ENCODE measurements at regions not wholly inside any gene's neighbourhood (a gene's known extent, or its start where the extent isn't known, plus 50 kb on each side); places are given as distances from the start of the nearest gene placed in this dataset.

DNA sequence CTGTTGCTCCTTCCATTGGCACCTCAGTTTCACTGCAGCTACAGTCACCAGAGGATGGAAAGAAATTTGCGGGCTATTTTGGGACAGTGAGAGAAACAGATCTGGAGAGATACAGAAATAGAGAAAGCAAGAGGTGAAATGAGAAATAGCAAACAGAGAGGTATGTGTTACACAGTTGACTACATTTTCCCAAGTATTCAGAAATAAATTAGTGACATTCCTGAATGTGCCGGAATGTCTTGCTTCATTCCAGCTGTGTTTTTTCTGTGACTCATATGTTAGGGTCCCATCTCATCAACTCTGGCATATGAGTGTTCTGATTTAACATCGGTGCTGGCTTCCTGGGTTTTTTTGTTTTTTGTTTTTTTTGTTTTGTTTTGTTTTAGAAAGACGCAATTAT is 63.8 kb upstream of the ZNF462 start:
- Histone ChIP-seq H4K20me1 (ENCODE audit: control insufficient read depth, extremely low read depth, insufficient read depth, low read length) (no peaks in the 10 kb centered on the region), H3K9me1 (ENCODE audit: control insufficient read depth, extremely low read depth, insufficient read depth, low read length) (no peaks in the 10 kb centered on the region), H3K4me1 (ENCODE audit: control insufficient read depth, extremely low read depth, insufficient read depth, low read length) (peaks cover 6% of the 10 kb centered on the region), H3K79me2 (ENCODE audit: control insufficient read depth, insufficient read depth, low read length) (no peaks in the 10 kb centered on the region), H3K9me3 (ENCODE audit: control insufficient read depth, low read depth, low read length) (no peaks in the 10 kb centered on the region), H3K36me3 (ENCODE audit: control insufficient read depth in 2 of 2, extremely low read depth in 1 of 2, insufficient read depth in 2 of 2, low read length in 2 of 2) (no peaks in the 10 kb centered on the region), H3K4me3 (ENCODE audit: control insufficient read depth in 2 of 3, extremely low read depth in 1 of 3, insufficient read depth in 2 of 3, low read depth in 1 of 3, low read length in 3 of 3) (no peak overlapping the region), H3K27me3 (ENCODE audit: control insufficient read depth, extremely low read depth, insufficient read depth, low read length) (no peaks in the 10 kb centered on the region), H3K4me2 (ENCODE audit: control insufficient read depth, extremely low read depth, insufficient read depth, low read depth, low read length) (no peak overlapping the region), H3K27ac (ENCODE audit: control insufficient read depth, insufficient read depth, low read length) (no peak overlapping the region), H3K9ac (ENCODE audit: control insufficient read depth, extremely low read depth, insufficient read depth, low read length) (no peak overlapping the region), H2AFZ (ENCODE audit: control insufficient read depth, low read length) (no peak overlapping the region)
- no peak for DNase-seq (ENCODE audit: low read depth, low spot score)
- dilution Hi-C loops (cut with MboI; ENCODE audit: extremely low pct_ligation_motif_present, low sequenced_read_pairs), result no loop called here
- FAIRE-seq, result peak; percentile 55
- TF ChIP-seq EZH2 (IDR thresholded peaks at IDR 0.05; ENCODE audit: low read length), result no peak
- TF ChIP-seq, protein P1, sequence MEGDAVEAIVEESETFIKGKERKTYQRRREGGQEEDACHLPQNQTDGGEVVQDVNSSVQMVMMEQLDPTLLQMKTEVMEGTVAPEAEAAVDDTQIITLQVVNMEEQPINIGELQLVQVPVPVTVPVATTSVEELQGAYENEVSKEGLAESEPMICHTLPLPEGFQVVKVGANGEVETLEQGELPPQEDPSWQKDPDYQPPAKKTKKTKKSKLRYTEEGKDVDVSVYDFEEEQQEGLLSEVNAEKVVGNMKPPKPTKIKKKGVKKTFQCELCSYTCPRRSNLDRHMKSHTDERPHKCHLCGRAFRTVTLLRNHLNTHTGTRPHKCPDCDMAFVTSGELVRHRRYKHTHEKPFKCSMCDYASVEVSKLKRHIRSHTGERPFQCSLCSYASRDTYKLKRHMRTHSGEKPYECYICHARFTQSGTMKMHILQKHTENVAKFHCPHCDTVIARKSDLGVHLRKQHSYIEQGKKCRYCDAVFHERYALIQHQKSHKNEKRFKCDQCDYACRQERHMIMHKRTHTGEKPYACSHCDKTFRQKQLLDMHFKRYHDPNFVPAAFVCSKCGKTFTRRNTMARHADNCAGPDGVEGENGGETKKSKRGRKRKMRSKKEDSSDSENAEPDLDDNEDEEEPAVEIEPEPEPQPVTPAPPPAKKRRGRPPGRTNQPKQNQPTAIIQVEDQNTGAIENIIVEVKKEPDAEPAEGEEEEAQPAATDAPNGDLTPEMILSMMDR (optimal IDR thresholded peaks at IDR 0.05 in 1 of 3, IDR thresholded peaks at IDR 0.05 in 1 of 3, conservative IDR thresholded peaks at IDR 0.05 in 1 of 3; ENCODE audit: extremely low read depth in 1 of 3, insufficient read depth in 2 of 3, low read length in 3 of 3), result no peak

DNA sequence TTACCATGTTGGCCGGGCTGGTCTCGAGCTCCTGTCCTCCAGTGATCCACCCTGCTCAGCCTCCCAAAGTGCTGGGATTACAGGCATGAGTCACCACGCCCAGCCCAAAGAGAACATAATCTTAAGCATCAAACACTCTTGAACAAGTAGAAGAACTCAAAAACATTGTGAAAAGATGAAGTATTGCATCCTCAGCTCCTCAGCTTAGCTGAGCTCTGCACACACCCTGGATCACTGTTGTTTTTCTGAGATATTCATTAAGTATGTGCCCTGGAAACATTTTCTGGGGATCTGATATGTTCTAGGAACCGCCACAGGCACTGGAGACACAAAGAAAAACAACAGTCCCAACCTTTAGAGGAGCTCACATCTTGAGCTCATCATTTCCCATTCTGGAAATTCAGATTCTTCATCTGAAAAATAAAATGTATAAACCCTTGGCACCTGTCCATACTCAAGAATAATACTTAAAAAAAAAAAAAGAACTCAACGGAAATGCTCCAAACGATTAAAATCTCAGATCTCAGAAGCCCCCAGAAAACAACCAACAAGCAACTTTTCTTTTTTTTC is 62.2 kb upstream of the ZNF462 start:
- TF ChIP-seq, protein P1 (optimal IDR thresholded peaks at IDR 0.05 in 1 of 3, IDR thresholded peaks at IDR 0.05 in 1 of 3, conservative IDR thresholded peaks at IDR 0.05 in 1 of 3; ENCODE audit: extremely low read depth in 1 of 3, insufficient read depth in 2 of 3, low read length in 3 of 3), result no peak
- no peak for FAIRE-seq
- Histone ChIP-seq H3K79me2 (ENCODE audit: control insufficient read depth, insufficient read depth, low read length) (no peaks in the 10 kb centered on the region), H3K27ac (ENCODE audit: control insufficient read depth, insufficient read depth, low read length) (no peak overlapping the region), H3K27me3 (ENCODE audit: control insufficient read depth, extremely low read depth, insufficient read depth, low read length) (no peaks in the 10 kb centered on the region), H3K4me3 (ENCODE audit: control insufficient read depth in 2 of 3, extremely low read depth in 1 of 3, insufficient read depth in 2 of 3, low read depth in 1 of 3, low read length in 3 of 3) (no peak overlapping the region), H3K9me3 (ENCODE audit: control insufficient read depth, low read depth, low read length) (no peaks in the 10 kb centered on the region), H3K9me1 (ENCODE audit: control insufficient read depth, extremely low read depth, insufficient read depth, low read length) (no peaks in the 10 kb centered on the region), H3K4me2 (ENCODE audit: control insufficient read depth, extremely low read depth, insufficient read depth, low read depth, low read length) (no peak overlapping the region), H3K4me1 (ENCODE audit: control insufficient read depth, extremely low read depth, insufficient read depth, low read length) (peaks cover 6% of the 10 kb centered on the region), H3K36me3 (ENCODE audit: control insufficient read depth in 2 of 2, extremely low read depth in 1 of 2, insufficient read depth in 2 of 2, low read length in 2 of 2) (no peaks in the 10 kb centered on the region), H2AFZ (ENCODE audit: control insufficient read depth, low read length) (no peak overlapping the region), H4K20me1 (ENCODE audit: control insufficient read depth, extremely low read depth, insufficient read depth, low read length) (no peaks in the 10 kb centered on the region), H3K9ac (ENCODE audit: control insufficient read depth, extremely low read depth, insufficient read depth, low read length) (no peak overlapping the region)
- no peak for DNase-seq (ENCODE audit: low read depth, low spot score)
- dilution Hi-C loops (cut with MboI; ENCODE audit: extremely low pct_ligation_motif_present, low sequenced_read_pairs), result no loop called here
